Amygdala (tissue), 56 donors: ENCODE measurements at regions not wholly inside any gene's neighbourhood (a gene's known extent, or its start where the extent isn't known, plus 50 kb on each side); places are given as distances from the start of the nearest gene placed in this dataset.

ENCODE experiments used
- DNase-seq, 56 donors: peaks; one replicate each; lab custom pipeline; 2025; lab: John Stamatoyannopoulos, UW

DNA sequence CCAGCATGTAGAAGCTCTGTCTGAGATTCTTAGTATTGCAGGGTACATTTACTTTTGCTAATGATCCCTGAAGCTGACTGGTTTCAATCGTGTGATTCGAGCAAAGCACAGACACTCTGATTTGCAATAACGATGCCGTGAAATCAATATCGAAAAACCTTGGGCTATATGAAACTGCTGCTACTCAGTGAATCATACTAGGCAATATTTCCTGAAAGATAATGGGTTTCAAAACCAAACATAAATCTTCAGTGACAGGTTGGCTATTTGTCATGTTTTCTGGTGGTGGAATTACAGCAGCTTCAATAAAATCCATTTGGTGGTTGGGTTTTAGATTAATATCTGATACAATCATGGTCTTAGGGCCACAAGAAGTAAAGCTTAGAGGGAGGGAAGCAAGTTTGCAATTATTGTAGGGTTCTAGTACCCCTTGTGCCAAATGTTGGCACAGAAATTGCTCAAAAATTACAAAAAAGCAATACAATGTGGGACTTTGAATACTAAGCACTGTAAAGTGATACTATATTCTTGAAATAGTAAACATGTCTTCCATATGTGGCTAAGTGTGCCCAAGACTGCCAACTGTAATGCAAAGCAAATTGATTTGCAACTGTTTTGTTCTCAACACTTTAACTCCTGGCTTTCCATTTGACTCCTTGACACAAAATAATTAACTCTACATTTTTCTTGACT lies 112.4 kb upstream of the JAZF1 start:
- no peak for DNase-seq

DNA sequence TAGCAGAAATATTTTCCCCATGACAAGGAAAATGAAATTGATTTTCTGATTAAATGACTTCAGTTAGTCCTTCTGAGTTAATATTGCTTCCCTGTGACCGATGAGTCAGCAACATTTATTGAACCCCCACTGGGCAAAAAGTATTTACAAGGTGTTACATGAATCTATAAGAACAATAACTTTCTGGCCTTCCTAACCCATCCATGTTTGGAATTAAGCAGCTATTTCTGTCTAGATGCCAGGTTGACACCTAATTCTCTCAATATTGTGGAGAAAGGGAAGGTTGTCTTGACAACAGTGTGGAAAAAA lies 112.9 kb upstream of the JAZF1 start:
- DNase-seq: no peak

GRCh38 chr7:28296571-28297483 lies 115.5 kb upstream of the CREB5 start:
- DNase-seq: peak in 4 of 56 donors; percentile 6 to 19 (median 7)

DNA sequence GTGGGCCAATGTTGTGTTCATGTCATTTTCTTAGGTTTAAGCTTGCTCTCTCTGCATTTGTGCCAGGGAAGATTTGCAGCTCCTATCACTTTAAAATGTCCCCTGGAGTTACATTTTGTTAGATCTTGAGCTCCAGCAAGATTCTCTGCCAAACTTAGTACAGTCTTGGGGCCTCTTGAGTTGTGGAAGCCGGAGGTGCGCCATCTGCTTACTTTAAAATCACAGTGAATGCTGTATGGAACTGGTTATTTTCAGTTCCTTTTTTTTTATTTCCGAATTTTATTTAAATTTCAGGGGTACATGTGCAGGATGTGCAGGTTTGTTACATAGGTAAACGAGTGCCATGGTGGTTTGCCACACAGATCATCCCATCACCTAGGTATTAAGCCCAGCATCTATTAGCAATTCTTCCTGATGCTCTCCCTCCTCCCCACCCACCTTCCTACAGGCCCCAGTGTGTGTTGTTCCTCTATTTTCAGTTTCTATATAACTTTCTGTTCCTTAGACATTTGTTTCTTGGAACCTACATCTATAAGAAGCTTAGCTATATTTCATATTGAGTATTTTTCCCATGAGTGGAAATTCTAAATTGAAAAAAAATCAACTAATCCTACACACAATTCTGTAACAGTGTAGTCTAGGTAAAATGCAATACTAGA lies 114.4 kb upstream of the CREB5 start:
- DNase-seq: peak in 2 of 56 donors; percentile 1 to 10

- peak in 37 of 56 donors; percentile 1 to 76 (median 18) for DNase-seq
These were observed 113.3 kb upstream of the CREB5 start for GRCh38 chr7:28298870-28299518.

- DNase-seq: no peak
These were observed 112.8 kb upstream of the CREB5 start for GRCh38 chr7:28299556-28299955.

DNA sequence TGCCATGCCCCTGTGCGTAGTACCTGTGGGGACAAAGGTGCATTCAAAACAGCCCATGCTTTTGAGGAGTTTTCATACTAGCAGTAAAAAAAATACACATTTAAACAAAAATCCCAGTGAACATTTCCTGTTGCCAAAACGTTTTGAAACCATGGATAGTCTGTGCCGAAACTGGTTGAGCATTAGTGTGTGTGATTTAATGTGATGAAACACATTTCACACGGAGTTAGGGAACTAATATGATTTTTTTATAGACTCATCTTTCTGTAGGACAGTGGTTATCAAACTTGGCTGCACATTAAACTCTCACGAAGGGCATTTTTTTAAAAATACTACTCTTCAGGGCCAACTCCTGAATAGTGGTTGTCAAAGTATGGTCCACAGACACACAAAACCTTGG lies 111.8 kb upstream of the CREB5 start:
- DNase-seq: no peak

DNA sequence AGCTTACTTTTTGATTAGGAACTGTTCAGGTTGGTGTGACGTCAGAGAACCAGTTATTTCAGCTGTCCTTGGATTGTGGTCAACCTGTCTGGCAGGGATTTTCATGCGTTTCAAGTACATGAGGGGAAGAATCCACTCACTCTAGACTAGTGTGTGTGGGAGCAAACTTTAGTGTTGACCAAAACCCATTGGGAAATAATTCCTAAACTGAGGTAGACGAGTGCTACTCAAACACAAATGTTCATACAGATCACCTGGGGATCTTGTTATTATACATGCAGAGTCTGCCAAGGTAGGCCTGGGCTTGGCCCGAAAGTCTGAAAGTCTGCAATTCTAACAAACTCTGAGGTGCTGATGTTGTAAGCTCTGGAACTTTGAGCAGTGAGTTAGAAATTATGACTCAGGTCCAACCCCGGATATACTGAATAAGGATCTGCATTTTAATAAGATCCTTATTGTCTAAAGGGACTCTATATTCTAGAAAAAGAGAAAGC lies 111.1 kb upstream of the CREB5 start:
- DNase-seq: no peak

DNA sequence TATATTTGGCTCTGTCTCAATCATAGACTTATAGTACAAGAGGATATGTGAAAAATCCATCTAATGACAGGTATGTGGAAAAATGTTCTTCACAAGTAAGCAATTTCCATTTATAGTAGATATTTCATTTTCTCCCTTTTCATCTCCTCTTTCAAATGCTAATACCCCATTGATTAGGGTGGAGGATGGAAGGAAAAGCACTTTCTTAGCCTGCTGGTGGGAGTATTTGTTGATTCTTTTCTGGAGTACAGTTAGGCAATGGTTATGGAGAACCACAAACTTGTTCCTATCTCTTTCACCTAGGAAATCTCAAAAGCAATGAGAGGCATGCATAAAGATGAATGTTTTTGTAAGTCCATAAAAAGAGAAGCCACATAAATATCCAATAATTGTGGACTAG lies 108.0 kb upstream of the CREB5 start:
- DNase-seq: no peak

DNA sequence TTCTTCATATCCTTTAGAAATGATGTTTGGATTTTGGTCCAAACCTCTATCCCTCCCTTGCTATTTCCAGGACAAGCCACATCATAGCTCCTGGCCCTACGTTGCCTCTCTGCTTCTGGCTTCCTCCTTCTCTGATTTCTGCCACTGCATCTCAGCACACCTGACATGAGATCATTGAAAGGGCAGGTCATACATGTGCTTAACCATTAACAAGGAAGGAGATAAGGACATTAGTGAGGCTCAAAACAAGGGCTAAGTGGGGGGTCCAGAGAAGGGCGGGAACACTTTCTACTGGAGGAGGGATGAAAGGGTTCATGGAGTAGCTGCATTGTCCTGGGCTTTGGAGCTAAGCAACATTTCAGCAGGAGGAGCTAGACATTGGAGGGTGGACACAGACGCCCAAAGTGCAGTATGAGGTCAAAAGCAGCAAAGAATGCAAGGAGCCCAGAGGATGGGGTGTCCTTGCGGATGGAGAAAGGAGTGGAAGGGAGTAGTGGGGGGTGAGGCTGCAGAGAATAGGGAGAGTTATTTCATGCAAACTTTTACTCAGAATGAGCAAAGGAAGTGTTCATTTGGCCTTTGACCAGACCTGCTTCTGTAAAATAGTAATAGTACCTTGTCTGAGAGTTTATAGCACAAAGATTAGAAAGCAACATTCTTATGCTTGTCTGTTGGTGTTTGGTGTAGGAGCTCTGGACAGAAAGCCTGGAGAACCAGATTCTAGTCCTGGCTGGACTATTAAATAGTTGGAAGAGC lies 102.4 kb upstream of the CREB5 start:
- DNase-seq: no peak

DNA sequence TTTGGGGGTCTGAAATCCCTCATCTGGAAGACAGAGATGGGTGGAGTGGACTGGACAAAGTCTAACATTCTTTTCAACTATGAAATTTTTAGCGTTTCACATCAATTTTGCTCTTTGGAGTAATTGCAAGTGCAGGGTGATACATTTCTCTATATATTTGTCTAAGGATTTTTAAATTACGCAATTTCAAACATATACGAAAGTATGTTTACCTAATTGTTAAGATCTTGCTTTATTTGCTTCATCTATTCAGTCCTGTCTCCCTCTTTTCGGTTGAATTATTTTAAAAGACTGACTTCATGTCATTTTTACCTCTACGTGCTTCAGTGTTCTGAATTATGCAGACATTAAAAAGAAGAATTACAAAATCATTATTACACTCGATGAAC lies 101.9 kb upstream of the CREB5 start:
- no peak for DNase-seq

GRCh38 chr7:28311670-28312069 lies 100.6 kb upstream of the CREB5 start:
- no peak for DNase-seq

- no peak for DNase-seq
These were observed 99.4 kb upstream of the CREB5 start for GRCh38 chr7:28312948-28313347.

DNA sequence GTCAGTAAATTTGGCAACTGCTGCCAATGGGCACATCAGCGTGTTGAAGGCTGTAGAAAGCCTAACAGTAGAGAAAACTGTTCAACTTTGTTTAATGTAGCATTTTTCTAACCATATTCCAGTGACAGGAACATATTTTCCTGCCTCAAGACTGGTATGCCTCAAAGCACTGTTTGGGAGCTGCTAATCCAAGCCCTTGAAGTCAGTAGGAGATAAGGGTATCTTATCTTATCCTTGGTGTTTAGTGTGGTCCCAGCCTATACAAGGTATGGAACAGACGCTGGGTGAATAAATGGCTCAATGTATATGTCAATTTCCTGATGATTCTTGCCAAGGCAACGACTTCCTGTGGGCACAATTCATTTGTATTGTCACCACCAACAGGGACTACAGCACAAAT lies 97.5 kb upstream of the CREB5 start:
- DNase-seq: no peak

- DNase-seq: no peak
These were observed 96.5 kb upstream of the CREB5 start for GRCh38 chr7:28315565-28316410.

DNA sequence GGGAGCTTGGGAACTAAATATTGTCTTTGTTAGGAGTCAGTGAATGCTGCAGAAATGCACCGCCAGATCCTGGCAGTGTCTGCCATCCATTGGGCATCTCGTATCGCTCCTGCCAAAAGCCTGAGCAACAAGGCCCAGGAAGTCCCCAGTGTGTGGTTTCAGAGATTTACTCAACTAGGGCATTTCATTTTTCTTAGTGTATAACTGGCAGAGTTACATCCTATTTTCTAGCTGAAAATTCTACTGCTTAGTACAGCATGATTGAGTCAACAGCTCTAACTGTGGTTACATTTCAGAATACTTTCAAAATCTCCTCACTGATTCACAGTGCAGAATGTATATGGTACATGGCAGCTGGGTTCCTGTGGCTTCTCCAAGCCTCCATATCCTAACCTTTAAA lies 95.8 kb upstream of the CREB5 start:
- no peak for DNase-seq

DNA sequence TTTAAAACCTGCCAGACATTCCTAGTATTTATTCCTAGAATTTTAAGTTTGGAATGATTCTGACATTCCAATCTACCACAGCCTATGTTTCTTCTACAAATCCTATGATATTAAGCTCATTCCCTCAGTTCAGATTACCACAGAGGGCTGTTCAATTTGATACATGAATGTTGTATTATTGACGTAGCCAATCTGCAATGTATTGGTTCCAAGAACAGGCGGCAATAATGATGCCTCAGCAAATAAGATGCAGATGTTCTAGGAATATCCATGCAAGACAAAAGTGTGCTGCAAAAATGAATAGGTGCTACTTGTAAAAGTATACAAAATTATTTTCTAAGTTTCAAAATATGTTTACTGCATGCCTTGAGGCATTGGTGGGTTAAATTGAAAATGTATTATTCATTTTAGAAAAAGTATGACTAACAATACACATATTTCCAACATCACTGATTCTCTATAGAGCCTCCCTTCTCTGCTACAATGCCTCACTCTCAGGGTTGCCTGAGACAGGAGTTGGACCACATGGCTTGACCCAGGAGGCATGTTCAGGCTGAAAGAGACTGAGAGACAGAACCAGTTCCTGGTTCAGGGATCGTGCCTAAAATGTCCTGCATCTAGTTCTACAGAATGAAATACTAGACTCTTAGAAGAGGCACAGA lies 94.1 kb upstream of the CREB5 start:
- DNase-seq: no peak

- no peak for DNase-seq
These were observed 88.5 kb upstream of the CREB5 start for GRCh38 chr7:28323833-28324232.

GRCh38 chr7:28328146-28328545 lies 84.2 kb upstream of the CREB5 start:
- no peak for DNase-seq
